ENCODE measurements at regions not wholly inside any gene's neighbourhood (a gene's known extent, or its start where the extent isn't known, plus 50 kb on each side); places are given as distances from the start of the nearest gene placed in this dataset.

DNA sequence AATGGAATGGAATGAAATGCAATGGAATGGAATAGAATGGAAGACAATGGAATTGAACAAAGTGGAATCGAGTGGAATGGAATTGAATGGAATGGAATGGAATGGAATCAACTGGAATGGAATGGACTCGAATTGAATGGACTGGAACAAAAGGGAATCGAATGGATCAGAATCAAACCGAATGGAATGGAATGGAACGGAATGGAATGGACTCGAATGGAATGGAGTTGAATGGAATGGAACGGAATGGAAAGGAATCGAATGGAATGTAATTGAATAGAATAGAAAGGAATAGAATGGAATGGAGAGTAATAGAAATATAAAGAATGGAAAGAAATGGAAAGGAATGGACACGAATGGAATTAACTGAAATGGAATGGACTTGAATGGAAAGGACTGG, 475.2 kb upstream of the WSB1 start:
- Mint-ChIP-seq H3K36me3 (no peaks in the 10 kb centered on the region), H3K27ac (no peak overlapping the region), H3K9me3 (no peaks in the 10 kb centered on the region)
- no peak for DNase-seq (ENCODE audit: low spot score in 2 of 2)
- ATAC-seq: no peak

Data from activated naive CD4-positive, alpha-beta T cell treated with anti-CD3 and anti-CD28 coated beads, Interleukin-2, amount 50 U/mL, for 72 hours (primary cell).